GM12878 (cell line): ENCODE measurements at regions not wholly inside any gene's neighbourhood (a gene's known extent, or its start where the extent isn't known, plus 50 kb on each side); places are given as distances from the start of the nearest gene placed in this dataset.

Experiments used
- ATF3 ChIP-seq: IDR thresholded peaks from 2 replicates; pipeline ENCODE4 v1.6.1; 2011; ENCODE audit warnings: low read depth, mild to moderate bottlenecking, low read length, moderate library complexity, borderline replicate concordance; ENCODE audit errors: extremely low read depth
- CEBPB ChIP-seq, 2 experiments: fragments of 150-350 bp in 1 of 2; IDR thresholded peaks; 2 replicates each; pipeline ENCODE4 v1.6.1; 2012 to 2014; ENCODE audit warnings: low read depth in 2 of 2, low read length in 2 of 2, borderline replicate concordance in 1 of 2, inconsistent platforms in 1 of 2
- CEBPZ ChIP-seq: fragments of 150-350 bp; IDR thresholded peaks from 2 replicates; pipeline ENCODE4 v1.6.1; 2016; ENCODE audit warnings: low read depth, low read length
- CREM ChIP-seq: IDR thresholded peaks from 2 replicates; pipeline ENCODE4 v1.6.1; 2014; ENCODE audit warnings: antibody characterized with exemption, low read depth
- EZH2 ChIP-seq: IDR thresholded peaks from 2 replicates; pipeline ENCODE4 v1.6.1; 2012; ENCODE audit warnings: low read depth, mild to moderate bottlenecking, control low read depth, inconsistent platforms, low read length, borderline replicate concordance; ENCODE audit not compliant: control insufficient read depth
- HDAC6 ChIP-seq: fragments of 200-600 bp; sonication (generic); IDR thresholded peaks from one replicate; pipeline ENCODE4 v1.8.0; 2017; ENCODE audit warnings: antibody characterized with exemption; ENCODE audit not compliant: unreplicated experiment
- JUND ChIP-seq: IDR thresholded peaks from 2 replicates; pipeline ENCODE4 v1.6.1; 2012; ENCODE audit warnings: low read depth, mild to moderate bottlenecking, low read length, improper control_type of control experiment, moderate library complexity
- NR2C1 ChIP-seq: fragments of 450-650 bp; IDR thresholded peaks from 2 replicates; pipeline ENCODE4 v1.6.1; 2017; ENCODE audit warnings: antibody characterized with exemption, mild to moderate bottlenecking, moderate library complexity
- POLR2A ChIP-seq: IDR thresholded peaks from 2 replicates; pipeline ENCODE4 v1.6.1; 2011; ENCODE audit warnings: low read depth, mild to moderate bottlenecking, low read length
- TAF1 ChIP-seq: IDR thresholded peaks from 2 replicates; pipeline ENCODE4 v1.6.1; 2011; ENCODE audit warnings: mild to moderate bottlenecking, low read depth, low read length, borderline replicate concordance
- ZNF24 ChIP-seq: fragments of 450-650 bp; IDR thresholded peaks from 2 replicates; pipeline ENCODE4 v1.6.1; 2017; ENCODE audit warnings: antibody characterized with exemption, mild to moderate bottlenecking
- ZZZ3 ChIP-seq: IDR thresholded peaks from 2 replicates; pipeline ENCODE4 v1.6.1; 2011; ENCODE audit warnings: low read depth; ENCODE audit not compliant: control insufficient read depth, insufficient read length
- TF ChIP-seq, protein P1 (sequence below), 3 experiments: IDR thresholded peaks in 2 of 3; conservative IDR thresholded peaks in 1 of 3; 2 replicates each; pipeline ENCODE4 v1.5.1; 2011; ENCODE audit warnings: low read depth in 3 of 3, low read length in 3 of 3, mild to moderate bottlenecking in 3 of 3, control low read depth in 2 of 3, moderate library complexity in 2 of 3, inconsistent platforms in 1 of 3, mixed read lengths in 1 of 3; ENCODE audit not compliant: control insufficient read depth in 2 of 3, insufficient read depth in 1 of 3; ENCODE audit errors: extremely low read depth in 1 of 3

GRCh38 chr16:76713191-76713590 lies 436.0 kb downstream of the CNTNAP4 start:
- TF ChIP-seq, protein P1, sequence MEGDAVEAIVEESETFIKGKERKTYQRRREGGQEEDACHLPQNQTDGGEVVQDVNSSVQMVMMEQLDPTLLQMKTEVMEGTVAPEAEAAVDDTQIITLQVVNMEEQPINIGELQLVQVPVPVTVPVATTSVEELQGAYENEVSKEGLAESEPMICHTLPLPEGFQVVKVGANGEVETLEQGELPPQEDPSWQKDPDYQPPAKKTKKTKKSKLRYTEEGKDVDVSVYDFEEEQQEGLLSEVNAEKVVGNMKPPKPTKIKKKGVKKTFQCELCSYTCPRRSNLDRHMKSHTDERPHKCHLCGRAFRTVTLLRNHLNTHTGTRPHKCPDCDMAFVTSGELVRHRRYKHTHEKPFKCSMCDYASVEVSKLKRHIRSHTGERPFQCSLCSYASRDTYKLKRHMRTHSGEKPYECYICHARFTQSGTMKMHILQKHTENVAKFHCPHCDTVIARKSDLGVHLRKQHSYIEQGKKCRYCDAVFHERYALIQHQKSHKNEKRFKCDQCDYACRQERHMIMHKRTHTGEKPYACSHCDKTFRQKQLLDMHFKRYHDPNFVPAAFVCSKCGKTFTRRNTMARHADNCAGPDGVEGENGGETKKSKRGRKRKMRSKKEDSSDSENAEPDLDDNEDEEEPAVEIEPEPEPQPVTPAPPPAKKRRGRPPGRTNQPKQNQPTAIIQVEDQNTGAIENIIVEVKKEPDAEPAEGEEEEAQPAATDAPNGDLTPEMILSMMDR (IDR thresholded peaks at IDR 0.05 in 2 of 3, conservative IDR thresholded peaks at IDR 0.05 in 1 of 3; ENCODE audit: control insufficient read depth in 2 of 3, extremely low read depth in 1 of 3, insufficient read depth in 1 of 3, low read depth in 3 of 3, low read length in 3 of 3), result no peak
- no peak for TF ChIP-seq ATF3
- TF ChIP-seq ZNF24, result no peak
- TF ChIP-seq HDAC6, result no peak
- TF ChIP-seq POLR2A, result no peak
- TF ChIP-seq ZZZ3, result no peak
- no peak for TF ChIP-seq CEBPB (IDR thresholded peaks at IDR 0.05; ENCODE audit: borderline replicate concordance in 1 of 2, low read depth in 2 of 2, low read length in 2 of 2)
- no peak for TF ChIP-seq NR2C1
- no peak for TF ChIP-seq CREM
- no peak for TF ChIP-seq JUND
- TF ChIP-seq TAF1, result no peak
- TF ChIP-seq EZH2, result no peak
- TF ChIP-seq CEBPZ, result no peak
